ENCODE measurements at regions not wholly inside any gene's neighbourhood (a gene's known extent, or its start where the extent isn't known, plus 50 kb on each side); places are given as distances from the start of the nearest gene placed in this dataset.

DNA sequence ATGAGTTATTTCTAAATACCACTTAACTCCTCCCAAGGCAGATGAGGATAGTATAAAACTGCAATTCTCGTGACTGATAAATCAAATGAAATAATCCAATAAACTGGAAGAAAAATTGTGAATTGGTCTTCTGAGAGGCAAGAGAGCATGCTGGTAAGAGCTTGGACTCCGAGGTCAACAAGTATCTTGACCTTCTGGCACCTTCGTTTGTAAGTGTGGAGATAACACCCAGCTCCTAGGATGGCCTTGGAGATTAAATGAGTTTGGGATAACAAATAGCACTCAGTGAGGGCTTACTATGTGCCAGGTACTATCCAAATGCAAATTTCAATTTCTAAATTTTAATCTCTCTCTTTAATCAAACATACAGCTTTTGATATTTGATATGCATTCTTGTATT is 866.3 kb upstream of the WWC1 start:
- Histone ChIP-seq H3K27ac (ENCODE audit: extremely low read length, insufficient read depth, low read length) (no peak overlapping the region), H3K79me2 (ENCODE audit: insufficient read depth, low read length) (no peaks in the 10 kb centered on the region), H3K9me3 (ENCODE audit: low read length) (no peaks in the 10 kb centered on the region), H3K27me3 (ENCODE audit: control insufficient read depth in 1 of 2, insufficient read depth in 2 of 2, low read length in 2 of 2) (no peaks in the 10 kb centered on the region), H3K4me3 (replicated peaks in 1 of 3; ENCODE audit: insufficient read depth in 1 of 3, low read depth in 2 of 3, low read length in 3 of 3) (no peak overlapping the region), H4K20me1 (ENCODE audit: insufficient read depth, low read length) (no peaks in the 10 kb centered on the region), H3K4me2 (ENCODE audit: low read depth, low read length) (no peak overlapping the region), H3K36me3 (replicated peaks in 1 of 2; ENCODE audit: control insufficient read depth in 1 of 2, insufficient read depth in 2 of 2, low read length in 2 of 2) (no peaks in the 10 kb centered on the region), H2AFZ (ENCODE audit: low read length) (no peak overlapping the region), H3K9ac (ENCODE audit: insufficient read depth, low read depth, low read length) (no peak overlapping the region), H3K4me1 (ENCODE audit: insufficient read depth, low read length) (no peaks in the 10 kb centered on the region)
- DNase-seq (ENCODE audit: low spot score) = no peak
- TF ChIP-seq ISX (CRISPR knock-in tag; conservative IDR thresholded peaks at IDR 0.05) (no peak), SUZ12 (IDR thresholded peaks at IDR 0.05; ENCODE audit: low read depth, low read length) (no peak), IRX3 (CRISPR knock-in tag; IDR thresholded peaks at IDR 0.05; ENCODE audit: borderline replicate concordance, low read depth) (no peak), HOXA5 (CRISPR knock-in tag; IDR thresholded peaks at IDR 0.05) (no peak), MBD4 (IDR thresholded peaks at IDR 0.05; ENCODE audit: borderline replicate concordance, low read length) (no peak)
- FAIRE-seq = no peak
- ChIA-PET POLR2A (no interaction called here), CTCF (ENCODE audit: low intra/inter-chr PET ratio, low total read pairs) (no interaction called here)
- in situ Hi-C loops (cut with HindIII; ENCODE audit: extremely low pct_ligation_motif_present, low pct_unique_long_range_greater_than_20kb) (no loop called here), intact Hi-C loops (cut with micrococcal nuclease; ENCODE audit: unreplicated experiment) (no loop called here)
- no TSS peak for BruUV-seq (replicated peaks)
- WGBS (ENCODE audit: low lambda C conversion rate) = 2% methylated on average over 3 of the region's 3 CpGs
- no peak for ATAC-seq

DNA sequence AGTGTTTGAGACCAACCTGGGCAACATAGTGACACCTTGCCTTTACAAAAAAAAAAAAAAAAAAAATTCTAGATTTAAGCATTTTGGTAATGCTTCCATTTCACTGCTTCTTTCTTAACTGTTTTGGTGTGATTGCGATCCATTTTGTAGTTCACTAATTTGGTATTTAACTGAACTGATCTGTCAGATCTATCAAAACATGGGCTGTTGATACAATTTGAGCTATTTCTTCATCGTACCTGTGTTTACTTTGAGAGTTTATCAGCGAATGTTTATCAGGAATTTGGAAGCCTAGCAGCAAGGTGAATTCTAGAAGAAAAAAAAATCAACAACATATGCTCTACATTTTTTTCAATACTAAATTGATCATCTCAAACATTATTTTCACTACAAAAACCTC is 864.9 kb upstream of the WWC1 start:
- 34% methylated on average over 3 of the region's 3 CpGs for WGBS (ENCODE audit: low lambda C conversion rate)
- in situ Hi-C loops (cut with HindIII; ENCODE audit: extremely low pct_ligation_motif_present, low pct_unique_long_range_greater_than_20kb) (no loop called here), intact Hi-C loops (cut with micrococcal nuclease; ENCODE audit: unreplicated experiment) (no loop called here)
- ATAC-seq = no peak
- no peaks in the 10 kb centered on the region for H3K9me3 ChIP-seq (ENCODE audit: low read length)
- no peaks in the 10 kb centered on the region for H3K27me3 ChIP-seq (ENCODE audit: control insufficient read depth in 1 of 2, insufficient read depth in 2 of 2, low read length in 2 of 2)
- H4K20me1 ChIP-seq (ENCODE audit: insufficient read depth, low read length) = no peaks in the 10 kb centered on the region
- no peaks in the 10 kb centered on the region for H3K79me2 ChIP-seq (ENCODE audit: insufficient read depth, low read length)
- no TSS peak for BruUV-seq (replicated peaks)
- ChIA-PET CTCF (ENCODE audit: low intra/inter-chr PET ratio, low total read pairs) (no interaction called here), POLR2A (no interaction called here)
- no peak for DNase-seq (ENCODE audit: low spot score)
- no peak for FAIRE-seq
- no peaks in the 10 kb centered on the region for H3K36me3 ChIP-seq (replicated peaks in 1 of 2; ENCODE audit: control insufficient read depth in 1 of 2, insufficient read depth in 2 of 2, low read length in 2 of 2)
- H3K27ac ChIP-seq (ENCODE audit: extremely low read length, insufficient read depth, low read length) = no peak overlapping the region
- no peak overlapping the region for H3K4me3 ChIP-seq (replicated peaks in 1 of 3; ENCODE audit: insufficient read depth in 1 of 3, low read depth in 2 of 3, low read length in 3 of 3)
- H3K9ac ChIP-seq (ENCODE audit: insufficient read depth, low read depth, low read length) = no peak overlapping the region
- H2AFZ ChIP-seq (ENCODE audit: low read length) = no peak overlapping the region
- H3K4me2 ChIP-seq (ENCODE audit: low read depth, low read length) = no peak overlapping the region
- TF ChIP-seq, protein P1, sequence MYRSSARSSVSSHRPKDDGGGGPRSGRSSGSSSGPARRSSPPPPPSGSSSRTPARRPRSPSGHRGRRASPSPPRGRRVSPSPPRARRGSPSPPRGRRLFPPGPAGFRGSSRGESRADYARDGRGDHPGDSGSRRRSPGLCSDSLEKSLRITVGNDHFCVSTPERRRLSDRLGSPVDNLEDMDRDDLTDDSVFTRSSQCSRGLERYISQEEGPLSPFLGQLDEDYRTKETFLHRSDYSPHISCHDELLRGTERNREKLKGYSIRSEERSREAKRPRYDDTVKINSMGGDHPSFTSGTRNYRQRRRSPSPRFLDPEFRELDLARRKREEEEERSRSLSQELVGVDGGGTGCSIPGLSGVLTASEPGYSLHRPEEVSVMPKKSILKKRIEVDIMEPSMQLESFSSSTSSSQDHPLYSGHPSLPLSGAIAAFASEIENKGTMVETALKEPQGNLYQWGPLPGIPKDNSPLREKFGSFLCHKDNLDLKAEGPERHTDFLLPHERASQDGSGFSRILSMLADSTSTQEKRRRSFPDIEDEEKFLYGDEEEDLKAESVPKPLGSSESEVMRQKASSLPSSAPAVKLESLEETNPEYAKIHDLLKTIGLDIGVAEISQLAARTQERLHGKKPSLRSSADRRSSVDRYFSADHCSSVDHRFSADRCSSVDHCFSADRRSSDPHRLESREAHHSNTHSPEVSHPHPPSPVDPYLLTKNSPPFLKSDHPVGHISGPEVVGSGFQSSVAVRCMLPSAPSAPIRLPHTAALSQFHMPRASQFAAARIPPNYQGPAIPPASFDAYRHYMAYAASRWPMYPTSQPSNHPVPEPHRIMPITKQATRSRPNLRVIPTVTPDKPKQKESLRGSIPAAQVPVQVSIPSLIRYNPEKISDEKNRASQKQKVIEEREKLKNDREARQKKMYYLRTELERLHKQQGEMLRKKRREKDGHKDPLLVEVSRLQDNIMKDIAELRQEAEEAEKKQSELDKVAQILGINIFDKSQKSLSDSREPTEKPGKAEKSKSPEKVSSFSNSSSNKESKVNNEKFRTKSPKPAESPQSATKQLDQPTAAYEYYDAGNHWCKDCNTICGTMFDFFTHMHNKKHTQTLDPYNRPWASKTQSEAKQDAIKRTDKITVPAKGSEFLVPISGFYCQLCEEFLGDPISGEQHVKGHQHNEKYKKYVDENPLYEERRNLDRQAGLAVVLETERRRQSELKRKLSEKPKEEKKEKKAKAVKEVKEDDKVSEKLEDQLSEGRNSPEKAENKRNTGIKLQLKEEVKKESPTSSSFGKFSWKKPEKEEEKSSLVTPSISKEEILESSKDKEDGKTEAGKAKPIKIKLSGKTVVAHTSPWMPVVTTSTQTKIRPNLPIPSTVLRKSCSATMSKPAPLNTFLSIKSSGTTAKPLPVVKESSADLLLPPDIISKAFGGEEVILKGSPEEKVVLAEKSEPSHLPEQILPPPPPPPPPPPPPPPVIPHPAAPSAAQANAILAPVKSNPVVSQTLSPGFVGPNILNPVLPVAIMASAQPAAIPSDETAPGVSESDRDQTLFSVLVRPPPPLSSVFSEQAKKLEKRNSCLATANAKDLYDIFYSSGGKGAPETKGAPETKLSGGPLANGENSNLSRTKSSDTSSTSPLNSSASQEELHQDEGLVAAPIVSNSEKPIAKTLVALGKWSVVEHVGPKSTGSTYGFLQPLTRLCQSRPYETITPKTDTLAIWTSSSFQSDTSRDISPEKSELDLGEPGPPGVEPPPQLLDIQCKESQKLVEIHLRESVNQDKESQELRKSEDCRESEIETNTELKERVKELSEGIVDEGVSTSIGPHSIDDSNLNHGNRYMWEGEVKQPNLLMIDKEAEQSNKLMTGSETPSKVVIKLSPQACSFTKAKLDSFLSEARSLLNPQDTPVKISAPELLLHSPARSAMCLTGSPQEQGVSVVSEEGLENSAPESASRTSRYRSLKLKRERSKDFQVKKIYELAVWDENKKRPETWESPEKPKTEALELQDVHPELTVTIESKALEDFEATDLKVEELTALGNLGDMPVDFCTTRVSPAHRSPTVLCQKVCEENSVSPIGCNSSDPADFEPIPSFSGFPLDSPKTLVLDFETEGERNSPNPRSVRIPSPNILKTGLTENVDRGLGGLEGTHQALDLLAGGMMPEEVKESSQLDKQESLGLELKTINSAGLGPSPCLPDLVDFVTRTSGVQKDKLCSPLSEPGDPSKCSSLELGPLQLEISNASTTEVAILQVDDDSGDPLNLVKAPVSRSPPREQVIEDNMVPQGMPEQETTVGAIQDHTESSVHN (CRISPR knock-in tag; IDR thresholded peaks at IDR 0.05) = no peak
- TF ChIP-seq TP53 (CRISPR knock-in tag; conservative IDR thresholded peaks at IDR 0.05) (no peak), SP5 (CRISPR knock-in tag; IDR thresholded peaks at IDR 0.05; ENCODE audit: borderline replicate concordance, low read depth) (no peak), HDAC1 (CRISPR knock-in tag; IDR thresholded peaks at IDR 0.05) (no peak), ZNF549 (CRISPR knock-in tag; IDR thresholded peaks at IDR 0.05) (no peak), BORCS8-MEF2B (CRISPR knock-in tag; IDR thresholded peaks at IDR 0.05) (no peak), STAG1 (CRISPR knock-in tag; IDR thresholded peaks at IDR 0.05) (no peak)
- no peaks in the 10 kb centered on the region for H3K4me1 ChIP-seq (ENCODE audit: insufficient read depth, low read length)
